OCI-LY7 (cell line): ENCODE measurements at regions not wholly inside any gene's neighbourhood (a gene's known extent, or its start where the extent isn't known, plus 50 kb on each side); places are given as distances from the start of the nearest gene placed in this dataset.

Experiments
- BruUV-seq: library from RNA; stranded (reverse); fragments of 400-500 nt; replicated peaks from 2 replicates; lab custom pipeline; 2021; lab: Mats Ljungman, UMichigan
- CTCF ChIA-PET: fragments of 300-600 bp; sonication (Branson Sonifier 250); formaldehyde crosslinking; loops from one replicate; lab custom pipeline; 2022; ENCODE audit warnings: antibody characterized with exemption; ENCODE audit not compliant: unreplicated experiment; lab: Charles Lee
- POLR2A ChIA-PET: fragments of 300-600 bp; sonication (Branson Sonifier 250); formaldehyde crosslinking; loops from one replicate; lab custom pipeline; 2022; ENCODE audit warnings: antibody characterized with exemption; lab: Charles Lee
- DNase-seq: peaks from one replicate; pipeline ENCODE4 v3.0.0-alpha.2; 2015; ENCODE audit warnings: low spot score
- H2AFZ ChIP-seq: fragments of 200-600 bp; sonication (generic), shearing (Covaris generic); 2 replicates; pipeline ENCODE4 v1.6.1; 2014; ENCODE audit warnings: mild to moderate bottlenecking, antibody characterized with exemption, low read length, moderate library complexity
- H3K27ac ChIP-seq: fragments of 200-600 bp; sonication (generic); 2 replicates; pipeline ENCODE4 v1.5.1; 2014; ENCODE audit warnings: mixed run types, low read depth, mild to moderate bottlenecking, moderate library complexity, low read length, inconsistent platforms; ENCODE audit not compliant: poor library complexity, severe bottlenecking
- H3K36me3 ChIP-seq: fragments of 200-600 bp; sonication (generic); 2 replicates; pipeline ENCODE4 v1.6.1; 2014; ENCODE audit warnings: mild to moderate bottlenecking, antibody characterized with exemption, low read length, moderate library complexity, mixed read lengths; ENCODE audit not compliant: insufficient read depth
- H3K4me1 ChIP-seq: fragments of 200-600 bp; sonication (generic); 2 replicates; pipeline ENCODE4 v1.5.1; 2014; ENCODE audit warnings: mild to moderate bottlenecking, low read length; ENCODE audit not compliant: insufficient read depth, poor library complexity, severe bottlenecking
- H3K4me2 ChIP-seq: fragments of 200-600 bp; sonication (generic); 2 replicates; pipeline ENCODE4 v1.6.1; 2014; ENCODE audit warnings: mild to moderate bottlenecking, low read length
- H3K4me3 ChIP-seq: fragments of 200-600 bp; sonication (generic); 2 replicates; pipeline ENCODE4 v1.5.1; 2014; ENCODE audit warnings: mild to moderate bottlenecking, low read depth, low read length; ENCODE audit not compliant: poor library complexity, severe bottlenecking
- H3K79me2 ChIP-seq: fragments of 200-600 bp; sonication (generic); 2 replicates; pipeline ENCODE4 v1.6.1; 2016; ENCODE audit warnings: low read depth, mild to moderate bottlenecking, low read length, moderate library complexity, mixed read lengths; ENCODE audit not compliant: insufficient read depth
- H3K9me2 ChIP-seq: fragments of 200-600 bp; sonication (generic); 2 replicates; pipeline ENCODE4 v1.6.1; 2016; ENCODE audit warnings: mild to moderate bottlenecking, low read length, mixed read lengths; ENCODE audit not compliant: insufficient read depth
- H3K9me3 ChIP-seq: fragments of 200-600 bp; sonication (generic); 2 replicates; pipeline ENCODE4 v1.6.1; 2014; ENCODE audit warnings: mild to moderate bottlenecking, mixed run types, low read length, mixed read lengths
- H4K20me1 ChIP-seq: fragments of 200-600 bp; sonication (generic); 2 replicates; pipeline ENCODE4 v1.6.1; 2014; ENCODE audit warnings: mild to moderate bottlenecking, antibody characterized with exemption, low read length, moderate library complexity, mixed read lengths; ENCODE audit not compliant: insufficient read depth
- EZH2phosphoT487 ChIP-seq: fragments of 200-600 bp; sonication (generic); IDR thresholded peaks from 2 replicates; pipeline ENCODE4 v1.6.1; 2018; ENCODE audit warnings: low read depth, borderline replicate concordance, mild to moderate bottlenecking, mixed run types, antibody characterized with exemption, low read length, moderate library complexity, mixed read lengths
- intact Hi-C: fragments of 100-400 bp; cut with micrococcal nuclease; formaldehyde crosslinking; loops from one replicate; pipeline ENCODE4 v1.10.0; 2022; ENCODE audit not compliant: unreplicated experiment
- TF ChIP-seq, protein P1 (sequence below): fragments of 200-600 bp; sonication (generic); conservative IDR thresholded peaks from 2 replicates; pipeline ENCODE4 v1.5.1; 2014; ENCODE audit warnings: mild to moderate bottlenecking, antibody characterized with exemption, low read length, moderate library complexity, mixed read lengths

DNA sequence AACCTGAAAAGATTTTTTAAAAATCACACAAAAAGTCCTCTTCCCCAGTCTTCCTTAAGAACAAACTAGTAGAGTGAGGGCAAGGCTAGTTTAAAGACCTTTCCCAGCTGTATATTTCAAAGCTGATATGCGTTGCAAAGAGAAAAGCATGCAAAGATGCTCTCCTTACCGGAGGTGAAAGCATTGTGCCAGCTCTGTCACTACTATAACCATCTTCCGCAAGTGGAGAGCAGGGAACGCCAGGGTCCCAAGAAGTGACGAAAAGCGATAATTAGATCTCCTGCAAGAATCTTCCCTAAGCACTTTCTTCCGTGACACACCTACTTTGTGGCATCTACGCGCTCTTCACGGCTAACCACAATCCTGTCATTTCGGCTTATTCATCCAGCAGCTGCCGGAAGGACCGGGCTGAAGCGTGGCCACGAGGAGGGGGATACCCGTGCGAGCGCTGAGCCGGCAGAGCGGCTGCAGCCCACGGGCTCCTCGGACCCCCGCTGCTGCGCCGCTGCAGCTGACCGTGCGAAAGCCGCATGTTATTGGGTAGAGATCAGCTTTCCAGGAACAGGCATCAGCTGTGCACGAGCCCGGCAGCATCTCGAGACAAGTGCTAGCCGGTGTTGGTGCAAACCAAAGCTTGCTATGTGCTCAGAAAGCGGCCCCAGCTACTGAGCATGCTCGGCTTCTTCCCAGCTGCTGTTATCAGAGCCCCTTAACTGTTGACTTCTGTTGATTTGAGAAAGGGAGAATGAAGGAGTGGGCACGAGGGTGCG lies 57.2 kb upstream of the ARHGAP18 start:
- Histone ChIP-seq H2AFZ (no peak overlapping the region), H3K4me3 (no peak overlapping the region), H3K79me2 (no peaks in the 10 kb centered on the region), H3K4me2 (no peak overlapping the region), H4K20me1 (no peaks in the 10 kb centered on the region), H3K36me3 (no peaks in the 10 kb centered on the region), H3K9me2 (no peaks in the 10 kb centered on the region), H3K27ac (no peak overlapping the region), H3K4me1 (no peaks in the 10 kb centered on the region), H3K9me3 (no peaks in the 10 kb centered on the region)
- BruUV-seq, result no TSS peak
- POLR2A ChIA-PET, result interaction anchor here (0.7 kb wide), 1 partner anchor 9 kb away, joined by 3 read pairs; no protein-coding TSS in a partner anchor
- no peak for DNase-seq
- intact Hi-C loops, result no loop called here
- CTCF ChIA-PET, result interaction anchor here (0.5 kb wide), 1 partner anchor 23 kb away, joined by 3 read pairs; no protein-coding TSS in a partner anchor
- TF ChIP-seq, protein P1, sequence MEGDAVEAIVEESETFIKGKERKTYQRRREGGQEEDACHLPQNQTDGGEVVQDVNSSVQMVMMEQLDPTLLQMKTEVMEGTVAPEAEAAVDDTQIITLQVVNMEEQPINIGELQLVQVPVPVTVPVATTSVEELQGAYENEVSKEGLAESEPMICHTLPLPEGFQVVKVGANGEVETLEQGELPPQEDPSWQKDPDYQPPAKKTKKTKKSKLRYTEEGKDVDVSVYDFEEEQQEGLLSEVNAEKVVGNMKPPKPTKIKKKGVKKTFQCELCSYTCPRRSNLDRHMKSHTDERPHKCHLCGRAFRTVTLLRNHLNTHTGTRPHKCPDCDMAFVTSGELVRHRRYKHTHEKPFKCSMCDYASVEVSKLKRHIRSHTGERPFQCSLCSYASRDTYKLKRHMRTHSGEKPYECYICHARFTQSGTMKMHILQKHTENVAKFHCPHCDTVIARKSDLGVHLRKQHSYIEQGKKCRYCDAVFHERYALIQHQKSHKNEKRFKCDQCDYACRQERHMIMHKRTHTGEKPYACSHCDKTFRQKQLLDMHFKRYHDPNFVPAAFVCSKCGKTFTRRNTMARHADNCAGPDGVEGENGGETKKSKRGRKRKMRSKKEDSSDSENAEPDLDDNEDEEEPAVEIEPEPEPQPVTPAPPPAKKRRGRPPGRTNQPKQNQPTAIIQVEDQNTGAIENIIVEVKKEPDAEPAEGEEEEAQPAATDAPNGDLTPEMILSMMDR, result no peak
- no peak for TF ChIP-seq EZH2phosphoT487

DNA sequence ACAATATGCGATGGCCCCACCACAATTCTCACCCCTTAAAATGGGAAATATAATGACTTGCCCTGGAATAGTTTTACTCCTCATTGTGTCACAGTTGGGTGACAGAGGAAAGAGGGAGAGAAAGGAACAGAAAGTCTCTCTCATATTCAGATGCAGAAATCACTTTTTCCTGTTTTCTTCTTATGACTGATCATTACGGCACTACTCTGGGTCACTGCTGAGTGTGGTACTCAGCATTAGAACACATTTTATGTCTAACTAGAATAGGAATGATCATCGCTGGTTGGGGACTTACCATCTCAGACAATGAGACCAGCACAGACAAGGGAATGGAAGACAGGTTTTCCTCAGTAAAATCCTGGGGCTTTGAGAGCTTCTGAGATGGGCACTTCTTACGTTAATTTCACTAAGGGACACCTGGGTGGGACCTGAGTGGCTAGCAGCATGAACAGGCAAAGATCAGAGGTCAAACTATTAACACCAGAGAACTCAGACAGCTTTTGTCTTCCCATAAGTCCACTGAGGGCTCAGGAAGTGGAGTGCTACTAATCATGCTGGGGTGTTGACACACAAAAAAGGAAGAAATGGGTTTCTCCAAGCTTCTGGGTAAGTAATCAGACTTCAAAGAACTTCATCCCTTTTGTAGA lies 54.9 kb upstream of the ARHGAP18 start:
- Histone ChIP-seq H3K9me3 (no peaks in the 10 kb centered on the region), H3K36me3 (no peaks in the 10 kb centered on the region), H3K27ac (no peak overlapping the region), H3K9me2 (no peaks in the 10 kb centered on the region), H3K4me2 (no peak overlapping the region), H3K4me1 (no peaks in the 10 kb centered on the region), H3K4me3 (no peak overlapping the region), H2AFZ (no peak overlapping the region), H4K20me1 (no peaks in the 10 kb centered on the region), H3K79me2 (no peaks in the 10 kb centered on the region)
- intact Hi-C loops, result no loop called here
- no TSS peak for BruUV-seq
- ChIA-PET CTCF (no interaction called here), POLR2A (interaction anchor here (0.5 to 1.5 kb wide), 3 partner anchors 17 to 1572 kb away, joined by 3 to 4 read pairs (median 3); partner anchors contain the start of gene ARHGAP18)
- no peak for TF ChIP-seq EZH2phosphoT487
- TF ChIP-seq, protein P1, result no peak
- no peak for DNase-seq
